HEK293T (cell line): ENCODE measurements at regions not wholly inside any gene's neighbourhood (a gene's known extent, or its start where the extent isn't known, plus 50 kb on each side); places are given as distances from the start of the nearest gene placed in this dataset.

Experiments used
- ARNT ChIP-seq: fragments of 450-650 bp; IDR thresholded peaks from 2 replicates; pipeline ENCODE4 v1.6.1; 2017; ENCODE audit warnings: mild to moderate bottlenecking
- BHLHE40 ChIP-seq: fragments of 450-650 bp; IDR thresholded peaks from 2 replicates; pipeline ENCODE4 v1.6.1; 2016; ENCODE audit warnings: mild to moderate bottlenecking, moderate library complexity, borderline replicate concordance
- ELF4 ChIP-seq: fragments of 450-650 bp; IDR thresholded peaks from 2 replicates; pipeline ENCODE4 v1.6.1; 2017; ENCODE audit warnings: antibody characterized with exemption
- FOXA1 ChIP-seq: fragments of 450-650 bp; IDR thresholded peaks from 2 replicates; pipeline ENCODE4 v1.6.1; 2016; ENCODE audit warnings: mild to moderate bottlenecking
- FOXK2 ChIP-seq: fragments of 450-650 bp; IDR thresholded peaks from 2 replicates; pipeline ENCODE4 v1.6.1; 2016; ENCODE audit warnings: mild to moderate bottlenecking
- FOXM1 ChIP-seq: fragments of 450-650 bp; IDR thresholded peaks from 2 replicates; pipeline ENCODE4 v1.6.1; 2017; ENCODE audit warnings: mild to moderate bottlenecking, borderline replicate concordance
- HDGF ChIP-seq: fragments of 450-650 bp; IDR thresholded peaks from 2 replicates; pipeline ENCODE4 v1.6.1; 2017; ENCODE audit warnings: antibody characterized with exemption, borderline replicate concordance
- LEF1 ChIP-seq: fragments of 450-650 bp; IDR thresholded peaks from 2 replicates; pipeline ENCODE4 v1.6.1; 2017; ENCODE audit warnings: mild to moderate bottlenecking, borderline replicate concordance
- NFRKB ChIP-seq: fragments of 450-650 bp; IDR thresholded peaks from 2 replicates; pipeline ENCODE4 v1.6.1; 2016; ENCODE audit warnings: mild to moderate bottlenecking, moderate library complexity
- SP1 ChIP-seq: fragments of 450-650 bp; IDR thresholded peaks from 2 replicates; pipeline ENCODE4 v1.6.1; 2017
- SUZ12 ChIP-seq: fragments of 450-650 bp; IDR thresholded peaks from 2 replicates; pipeline ENCODE4 v1.6.1; 2016; ENCODE audit warnings: mild to moderate bottlenecking
- TARDBP ChIP-seq: fragments of 450-650 bp; IDR thresholded peaks from 2 replicates; pipeline ENCODE4 v1.6.1; 2016

GRCh38 chr2:75324861-75325284, 125.6 kb upstream of the TACR1 start:
- TF ChIP-seq SUZ12 (no peak), ARNT (no peak), NFRKB (no peak), SP1 (no peak), HDGF (no peak), FOXA1 (no peak), TARDBP (no peak), FOXM1 (no peak), FOXK2 (no peak), BHLHE40 (no peak), ELF4 (no peak), LEF1 (no peak)
